Astrocyte of the cerebellum (primary cell): ENCODE measurements at regions not wholly inside any gene's neighbourhood (a gene's known extent, or its start where the extent isn't known, plus 50 kb on each side); places are given as distances from the start of the nearest gene placed in this dataset.

ENCODE experiments used
- DNase-seq: peaks from one replicate; pipeline ENCODE4 v3.0.0-alpha.2; 2011; ENCODE audit warnings: low read depth
- H3K4me3 ChIP-seq: 2 replicates; pipeline ENCODE4 v1.5.1; 2011; ENCODE audit warnings: mild to moderate bottlenecking, low read depth, low read length, moderate library complexity
- CTCF ChIP-seq: IDR thresholded peaks from 2 replicates; pipeline ENCODE4 v1.5.1; 2012; ENCODE audit warnings: low read length, low read depth, moderate library complexity, mild to moderate bottlenecking; ENCODE audit errors: missing control alignments
- in situ Hi-C: cut with HindIII; loops from 2 replicates; pipeline ENCODE4 v1.10.0; 2017; ENCODE audit warnings: low sequenced_read_pairs

- in situ Hi-C loops: no loop called here
- H3K4me3 ChIP-seq: no peak overlapping the region
- no peak for TF ChIP-seq CTCF
- DNase-seq: no peak
Observed at GRCh38 chr3:150101016-150101415, 130.3 kb upstream of the PFN2 start.

GRCh38 chr3:150098621-150099020 lies 127.9 kb upstream of the PFN2 start:
- no peak for DNase-seq
- H3K4me3 ChIP-seq: no peak overlapping the region
- in situ Hi-C loops: no loop called here
- TF ChIP-seq CTCF: no peak

GRCh38 chr3:150097588-150097890 lies 126.8 kb upstream of the PFN2 start:
- in situ Hi-C loops: no loop called here
- H3K4me3 ChIP-seq: no peak overlapping the region
- no peak for TF ChIP-seq CTCF
- peak; percentile 66 for DNase-seq

- in situ Hi-C loops: no loop called here
- no peak for DNase-seq
- no peak for TF ChIP-seq CTCF
- H3K4me3 ChIP-seq: no peak overlapping the region
Observed at GRCh38 chr3:150096700-150097587, 126.2 kb upstream of the PFN2 start.

- in situ Hi-C loops: no loop called here
- no peak for DNase-seq
- H3K4me3 ChIP-seq: no peak overlapping the region
- no peak for TF ChIP-seq CTCF
Observed at GRCh38 chr3:150094150-150094933, 123.6 kb upstream of the PFN2 start.

- TF ChIP-seq CTCF: no peak
- no peak for DNase-seq
- H3K4me3 ChIP-seq: no peak overlapping the region
- in situ Hi-C loops: no loop called here
Observed at GRCh38 chr3:150091626-150092025, 120.9 kb upstream of the PFN2 start.
